Activated CD4-positive, alpha-beta memory T cell treated with anti-CD3 and anti-CD28 coated beads for 36 hours (primary cell): ENCODE measurements at regions not wholly inside any gene's neighbourhood (a gene's known extent, or its start where the extent isn't known, plus 50 kb on each side); places are given as distances from the start of the nearest gene placed in this dataset.
"Not testable (repeated sequence)": the region's sequence is repeated elsewhere in the genome, so short reads cannot be mapped to it uniquely, and the experiment has no call there.

Experiments
- CTCF ChIA-PET: fragments of 350-600 bp; sonication (Branson Sonifier 250); formaldehyde crosslinking; loops from one replicate; lab custom pipeline; 2021; ENCODE audit warnings: antibody characterized with exemption, inconsistent platforms; lab: Charles Lee
- POLR2A ChIA-PET: fragments of 350-600 bp; sonication (Branson Sonifier 250); formaldehyde crosslinking; loops from one replicate; lab custom pipeline; 2021; ENCODE audit warnings: antibody characterized with exemption; lab: Charles Lee
- DNase-seq: peaks from one replicate; pipeline ENCODE4 v3.0.0-alpha.2; 2020
- H3K27ac Mint-ChIP-seq: one replicate; pipeline ENCODE4 v1.8.0; 2021; ENCODE audit warnings: mixed read lengths
- H3K27me3 Mint-ChIP-seq: one replicate; pipeline ENCODE4 v1.8.0; 2021; ENCODE audit warnings: mixed read lengths
- H3K36me3 Mint-ChIP-seq: one replicate; pipeline ENCODE4 v1.8.0; 2021; ENCODE audit warnings: mixed read lengths
- H3K4me1 Mint-ChIP-seq: one replicate; pipeline ENCODE4 v1.8.0; 2021; ENCODE audit warnings: low read depth, mixed read lengths
- H3K4me3 Mint-ChIP-seq: one replicate; pipeline ENCODE4 v1.8.0; 2021; ENCODE audit warnings: mild to moderate bottlenecking, mixed read lengths
- H3K9me3 Mint-ChIP-seq: one replicate; pipeline ENCODE4 v1.8.0; 2021; ENCODE audit warnings: mixed read lengths
- intact Hi-C: fragments of 100-400 bp; cut with micrococcal nuclease; formaldehyde crosslinking; loops from one replicate; pipeline ENCODE4 v1.15.1; 2023

- intact Hi-C loops = no loop called here
- peaks cover 15% of the 10 kb centered on the region for H3K4me1 Mint-ChIP-seq
- H3K27ac Mint-ChIP-seq = no peak overlapping the region
- no peak for DNase-seq
- H3K36me3 Mint-ChIP-seq = no peaks in the 10 kb centered on the region
- H3K4me3 Mint-ChIP-seq = no peak overlapping the region
- ChIA-PET CTCF (interaction anchor here (1.0 kb wide), 1 partner anchor 10 kb away, joined by 3 read pairs; no protein-coding TSS in a partner anchor), POLR2A (no interaction called here)
- peaks cover 7% of the 10 kb centered on the region for H3K27me3 Mint-ChIP-seq
- no peaks in the 10 kb centered on the region for H3K9me3 Mint-ChIP-seq
These were observed 218.2 kb upstream of the RFX3 start for GRCh38 chr9:3743901-3744413.

GRCh38 chr9:3742586-3742985 is 216.8 kb upstream of the RFX3 start:
- Mint-ChIP-seq H3K27ac (no peak overlapping the region), H3K36me3 (no peaks in the 10 kb centered on the region), H3K9me3 (no peaks in the 10 kb centered on the region), H3K4me1 (peaks cover 15% of the 10 kb centered on the region), H3K27me3 (peaks cover 6% of the 10 kb centered on the region), H3K4me3 (no peak overlapping the region)
- intact Hi-C loops = no loop called here
- no peak for DNase-seq
- ChIA-PET CTCF (interaction anchor here (1.8 kb wide), 1 partner anchor 10 kb away, joined by 12 read pairs; no protein-coding TSS in a partner anchor), POLR2A (no interaction called here)

GRCh38 chr9:3741729-3742128 is 215.9 kb upstream of the RFX3 start:
- no peak overlapping the region for H3K27ac Mint-ChIP-seq
- POLR2A ChIA-PET = no interaction called here

GRCh38 chr9:3740690-3741419 is 215.1 kb upstream of the RFX3 start:
- CTCF ChIA-PET = interaction anchor here (1.8 kb wide), 1 partner anchor 8 kb away, joined by 12 read pairs; no protein-coding TSS in a partner anchor
- no peaks in the 10 kb centered on the region for H3K36me3 Mint-ChIP-seq

More at GRCh38 chr9:3741729-3742128, 215.9 kb upstream of the RFX3 start:
- peaks cover 6% of the 10 kb centered on the region for H3K27me3 Mint-ChIP-seq
- H3K9me3 Mint-ChIP-seq = no peaks in the 10 kb centered on the region
- intact Hi-C loops = no loop called here
- no peaks in the 10 kb centered on the region for H3K36me3 Mint-ChIP-seq
- DNase-seq = no peak
- H3K4me1 Mint-ChIP-seq = peaks cover 12% of the 10 kb centered on the region
- CTCF ChIA-PET = interaction anchor here (1.8 kb wide), 1 partner anchor 9 kb away, joined by 12 read pairs; no protein-coding TSS in a partner anchor
- H3K4me3 Mint-ChIP-seq = no peak overlapping the region

DNA sequence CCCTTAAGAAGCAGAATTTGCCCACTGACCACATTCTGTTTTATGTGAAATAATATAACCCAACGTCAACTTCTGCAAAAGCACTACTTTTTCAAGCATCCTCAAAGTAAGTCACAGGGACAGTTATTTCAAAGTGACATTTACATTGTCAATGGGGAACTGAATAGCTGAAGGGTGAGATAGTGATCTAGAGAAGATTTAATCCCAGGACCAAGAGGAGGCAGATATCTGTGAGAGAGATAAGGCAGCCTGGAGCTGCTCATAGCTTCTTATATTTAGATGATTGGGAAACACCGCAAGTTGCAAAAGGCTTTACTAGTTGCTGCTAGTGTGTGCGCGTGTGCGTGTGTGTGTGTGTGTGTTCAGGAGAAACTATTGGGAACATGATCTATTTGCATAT is 210.4 kb upstream of the RFX3 start:
- CTCF ChIA-PET = interaction anchor here (0.9 kb wide), 1 partner anchor 381 kb away, joined by 3 read pairs; no protein-coding TSS in a partner anchor
- peaks cover 5% of the 10 kb centered on the region for H3K27me3 Mint-ChIP-seq
- H3K9me3 Mint-ChIP-seq = no peaks in the 10 kb centered on the region
- DNase-seq = no peak
- no peak overlapping the region for H3K27ac Mint-ChIP-seq
- H3K4me3 Mint-ChIP-seq = no peak overlapping the region
- POLR2A ChIA-PET = interaction anchor here (0.6 kb wide), 1 partner anchor 175 kb away, joined by 3 read pairs; no protein-coding TSS in a partner anchor
- H3K36me3 Mint-ChIP-seq = no peaks in the 10 kb centered on the region
- peaks cover 10% of the 10 kb centered on the region for H3K4me1 Mint-ChIP-seq
- intact Hi-C loops = loop anchor here (10.0 kb wide), 1 partner anchor 129 kb away; no protein-coding TSS in a partner anchor

More at GRCh38 chr9:3740690-3741419, 215.1 kb upstream of the RFX3 start:
- Mint-ChIP-seq H3K4me1 (peaks cover 4% of the 10 kb centered on the region), H3K9me3 (no peaks in the 10 kb centered on the region), H3K27me3 (peaks cover 6% of the 10 kb centered on the region), H3K4me3 (no peak overlapping the region), H3K27ac (no peak overlapping the region)
- DNase-seq = no peak
- intact Hi-C loops = no loop called here
- POLR2A ChIA-PET = no interaction called here

DNA sequence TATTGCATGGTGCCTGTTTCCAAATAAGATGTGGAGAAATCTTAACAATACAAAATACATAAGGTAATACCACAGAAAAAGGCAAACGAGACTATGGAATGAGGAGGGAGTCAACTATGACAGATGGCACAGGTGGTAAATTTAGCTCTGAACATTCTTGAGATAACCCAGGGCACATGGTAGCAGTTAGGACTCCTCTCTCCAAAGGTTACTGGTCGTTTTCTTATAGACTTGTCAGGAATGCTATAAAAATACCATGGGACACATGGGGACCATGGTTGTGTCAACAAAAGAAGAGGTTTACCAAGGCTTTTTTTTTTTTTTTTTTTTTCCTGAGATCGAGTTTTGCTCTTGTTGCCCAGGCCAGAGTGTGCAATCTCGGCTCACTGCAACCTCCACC is 209.4 kb upstream of the RFX3 start:
- Mint-ChIP-seq H3K36me3 (no peaks in the 10 kb centered on the region), H3K27ac (no peak overlapping the region), H3K9me3 (no peaks in the 10 kb centered on the region), H3K27me3 (no peaks in the 10 kb centered on the region), H3K4me1 (peaks cover 18% of the 10 kb centered on the region), H3K4me3 (no peak overlapping the region)
- ChIA-PET POLR2A (no interaction called here), CTCF (interaction anchor here (0.6 to 0.9 kb wide), 2 partner anchors 382 to 562 kb away, joined by 3 read pairs; no protein-coding TSS in a partner anchor)
- DNase-seq = no peak
- intact Hi-C loops = loop anchor here (10.0 kb wide), 1 partner anchor 130 kb away; no protein-coding TSS in a partner anchor

GRCh38 chr9:3733527-3734262 is 207.9 kb upstream of the RFX3 start:
- H3K27me3 Mint-ChIP-seq, H3K9me3 Mint-ChIP-seq, H3K27ac Mint-ChIP-seq, H3K36me3 Mint-ChIP-seq, H3K4me3 Mint-ChIP-seq, DNase-seq: not testable (repeated sequence)
- intact Hi-C loops = loop anchor here (2.0 to 10.0 kb wide), 4 partner anchors 131 to 634 kb away; no protein-coding TSS in a partner anchor
- peaks cover 22% of the 10 kb centered on the region for H3K4me1 Mint-ChIP-seq
- POLR2A ChIA-PET = interaction anchor here (0.6 kb wide), 1 partner anchor 243 kb away, joined by 3 read pairs; no protein-coding TSS in a partner anchor
- CTCF ChIA-PET = interaction anchor here (1.0 to 3.8 kb wide), 5 partner anchors 8 to 605 kb away, joined by 3 to 26 read pairs (median 12); no protein-coding TSS in a partner anchor

GRCh38 chr9:3733039-3733408 is 207.2 kb upstream of the RFX3 start:
- ChIA-PET POLR2A (no interaction called here), CTCF (interaction anchor here (1.0 to 3.8 kb wide), 5 partner anchors 9 to 606 kb away, joined by 6 to 26 read pairs (median 12); no protein-coding TSS in a partner anchor)
- intact Hi-C loops = loop anchor here (2.0 to 10.0 kb wide), 4 partner anchors 132 to 634 kb away; no protein-coding TSS in a partner anchor
- no peak for DNase-seq
- H3K27me3 Mint-ChIP-seq = no peaks in the 10 kb centered on the region
- no peak overlapping the region for H3K4me3 Mint-ChIP-seq
- peaks cover 22% of the 10 kb centered on the region for H3K4me1 Mint-ChIP-seq
- H3K36me3 Mint-ChIP-seq = no peaks in the 10 kb centered on the region
- H3K27ac Mint-ChIP-seq = no peak overlapping the region
- no peaks in the 10 kb centered on the region for H3K9me3 Mint-ChIP-seq

DNA sequence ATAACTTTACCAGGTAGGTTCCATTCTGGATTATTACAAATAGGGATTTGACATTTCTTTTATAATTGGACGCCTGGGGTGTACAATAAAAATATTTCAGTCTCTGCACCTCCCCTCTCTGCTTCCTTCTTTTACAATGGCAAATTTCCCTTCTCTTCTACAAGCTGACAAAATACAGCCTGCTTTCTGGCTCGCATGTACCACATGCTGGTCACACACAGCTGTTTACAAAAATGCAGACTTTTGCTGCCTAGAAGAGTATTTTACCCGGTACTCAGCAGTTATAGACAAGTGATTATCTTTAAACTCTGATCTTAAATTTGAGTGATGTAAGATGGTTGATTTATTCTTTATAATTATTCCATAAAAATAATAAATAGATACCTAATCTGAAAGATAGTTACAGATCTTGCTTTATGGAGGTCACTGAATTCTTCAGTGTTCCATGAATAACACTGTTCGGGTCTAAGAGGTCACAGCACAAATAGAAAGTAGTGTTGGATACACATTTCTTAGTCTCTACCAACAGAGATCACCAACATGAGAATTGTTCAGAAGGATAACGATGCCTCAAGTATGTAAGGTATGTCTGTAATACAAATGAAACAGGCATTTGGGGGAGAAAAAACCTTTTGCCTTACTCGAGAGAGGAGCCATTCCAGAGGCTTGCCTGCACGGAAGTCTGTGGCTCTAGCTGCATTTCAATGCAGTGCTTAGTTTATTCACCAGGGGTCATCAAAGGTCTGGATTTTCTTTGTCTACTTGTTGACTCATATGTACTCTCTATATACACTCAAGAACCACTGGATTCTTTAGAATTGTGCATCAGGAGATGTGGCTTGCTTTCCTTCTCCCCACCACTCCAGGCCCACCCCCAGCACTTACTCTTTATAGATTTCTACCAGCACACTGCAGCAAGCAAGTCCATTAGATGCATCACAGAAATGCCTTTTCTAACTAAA is 206.6 kb upstream of the RFX3 start:
- POLR2A ChIA-PET = no interaction called here
- peaks cover 22% of the 10 kb centered on the region for H3K4me1 Mint-ChIP-seq

DNA sequence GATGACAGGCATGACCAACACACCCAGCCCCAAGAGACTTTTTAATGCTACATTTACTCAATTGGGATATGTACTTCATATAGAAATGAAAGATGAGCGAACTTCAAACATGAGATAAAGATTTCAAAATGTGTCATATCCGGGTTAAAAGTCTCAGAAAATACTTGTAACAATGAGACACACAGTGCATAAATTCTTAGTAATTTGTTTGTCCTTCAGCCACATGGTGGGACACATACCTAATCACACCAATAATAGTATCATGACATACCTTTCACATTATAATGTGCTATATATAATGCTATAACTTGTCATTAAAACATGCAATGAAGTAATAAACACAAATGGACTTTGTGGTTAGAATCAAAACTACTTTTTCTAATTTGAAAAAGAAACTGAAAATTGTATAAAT is 204.7 kb upstream of the RFX3 start:
- Mint-ChIP-seq H3K4me1 (peaks cover 22% of the 10 kb centered on the region), H3K27me3 (no peaks in the 10 kb centered on the region), H3K36me3 (no peaks in the 10 kb centered on the region), H3K4me3 (no peak overlapping the region), H3K9me3 (no peaks in the 10 kb centered on the region), H3K27ac (no peak overlapping the region)
- CTCF ChIA-PET = interaction anchor here (0.6 kb wide), 1 partner anchor 260 kb away, joined by 4 read pairs; no protein-coding TSS in a partner anchor
- no peak for DNase-seq
- POLR2A ChIA-PET = interaction anchor here (1.0 kb wide), 1 partner anchor 203 kb away, joined by 3 read pairs; no protein-coding TSS in a partner anchor
- intact Hi-C loops = loop anchor here (1.0 to 10.0 kb wide), 4 partner anchors 134 to 637 kb away; no protein-coding TSS in a partner anchor

More for the DNA sequence above, 206.6 kb upstream of the RFX3 start:
- Mint-ChIP-seq H3K27ac (no peak overlapping the region), H3K9me3 (no peaks in the 10 kb centered on the region), H3K36me3 (no peaks in the 10 kb centered on the region), H3K27me3 (no peaks in the 10 kb centered on the region), H3K4me3 (peak overlapping the region; percentile 5)
- intact Hi-C loops = loop anchor here (1.0 to 10.0 kb wide), 7 partner anchors 14 to 635 kb away; no protein-coding TSS in a partner anchor
- CTCF ChIA-PET = interaction anchor here (0.5 to 3.8 kb wide), 17 partner anchors 9 to 635 kb away, joined by 3 to 26 read pairs (median 4); no protein-coding TSS in a partner anchor
- peak; percentile 24 for DNase-seq
